ENCODE measurements at regions not wholly inside any gene's neighbourhood (a gene's known extent, or its start where the extent isn't known, plus 50 kb on each side); places are given as distances from the start of the nearest gene placed in this dataset.
A peak's percentile ranks its signal among the peaks of the same experiment; 100 is the strongest.

DNA sequence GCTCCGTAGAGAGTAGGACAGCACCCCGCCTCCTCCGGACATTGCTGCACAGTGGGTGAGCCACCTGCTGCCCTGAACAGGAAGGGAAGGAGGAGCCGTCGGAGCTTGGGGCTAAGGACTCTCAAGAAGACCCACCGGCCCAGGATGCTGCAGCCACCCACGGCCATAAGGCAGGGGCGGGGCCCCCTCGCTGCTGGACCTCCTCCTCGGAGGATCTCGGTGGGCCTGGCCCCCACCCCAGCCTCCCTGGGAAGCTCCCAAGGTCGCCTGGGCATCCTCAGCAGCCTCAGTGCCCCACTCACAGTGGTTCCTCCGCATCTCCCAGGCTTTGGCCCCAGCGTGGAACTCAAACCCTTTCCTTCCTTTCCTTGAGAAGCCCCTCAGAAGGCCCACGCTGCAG is 68.6 kb upstream of the DIO3 start:
- no peaks in the 10 kb centered on the region for H3K36me3 ChIP-seq
- intact Hi-C loops (cut with DNase I): no loop called here
- no peaks in the 10 kb centered on the region for H3K27me3 ChIP-seq (replicated peaks; ENCODE audit: insufficient read depth)
- H3K4me3 ChIP-seq: no peak overlapping the region
- 81% methylated on average over 15 of the region's 15 CpGs for WGBS
- no peaks in the 10 kb centered on the region for H3K4me1 ChIP-seq (replicated peaks)
- no peak for DNase-seq (ENCODE audit: low spot score)
- no peak for TF ChIP-seq POLR2AphosphoS5 (IDR thresholded peaks at IDR 0.05)
- TF ChIP-seq, protein P1, sequence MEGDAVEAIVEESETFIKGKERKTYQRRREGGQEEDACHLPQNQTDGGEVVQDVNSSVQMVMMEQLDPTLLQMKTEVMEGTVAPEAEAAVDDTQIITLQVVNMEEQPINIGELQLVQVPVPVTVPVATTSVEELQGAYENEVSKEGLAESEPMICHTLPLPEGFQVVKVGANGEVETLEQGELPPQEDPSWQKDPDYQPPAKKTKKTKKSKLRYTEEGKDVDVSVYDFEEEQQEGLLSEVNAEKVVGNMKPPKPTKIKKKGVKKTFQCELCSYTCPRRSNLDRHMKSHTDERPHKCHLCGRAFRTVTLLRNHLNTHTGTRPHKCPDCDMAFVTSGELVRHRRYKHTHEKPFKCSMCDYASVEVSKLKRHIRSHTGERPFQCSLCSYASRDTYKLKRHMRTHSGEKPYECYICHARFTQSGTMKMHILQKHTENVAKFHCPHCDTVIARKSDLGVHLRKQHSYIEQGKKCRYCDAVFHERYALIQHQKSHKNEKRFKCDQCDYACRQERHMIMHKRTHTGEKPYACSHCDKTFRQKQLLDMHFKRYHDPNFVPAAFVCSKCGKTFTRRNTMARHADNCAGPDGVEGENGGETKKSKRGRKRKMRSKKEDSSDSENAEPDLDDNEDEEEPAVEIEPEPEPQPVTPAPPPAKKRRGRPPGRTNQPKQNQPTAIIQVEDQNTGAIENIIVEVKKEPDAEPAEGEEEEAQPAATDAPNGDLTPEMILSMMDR (IDR thresholded peaks at IDR 0.05): no peak
- no peak for TF ChIP-seq POLR2A (IDR thresholded peaks at IDR 0.05)
- H3K27ac ChIP-seq: no peak overlapping the region
- H3K9me3 ChIP-seq: no peaks in the 10 kb centered on the region

DNA sequence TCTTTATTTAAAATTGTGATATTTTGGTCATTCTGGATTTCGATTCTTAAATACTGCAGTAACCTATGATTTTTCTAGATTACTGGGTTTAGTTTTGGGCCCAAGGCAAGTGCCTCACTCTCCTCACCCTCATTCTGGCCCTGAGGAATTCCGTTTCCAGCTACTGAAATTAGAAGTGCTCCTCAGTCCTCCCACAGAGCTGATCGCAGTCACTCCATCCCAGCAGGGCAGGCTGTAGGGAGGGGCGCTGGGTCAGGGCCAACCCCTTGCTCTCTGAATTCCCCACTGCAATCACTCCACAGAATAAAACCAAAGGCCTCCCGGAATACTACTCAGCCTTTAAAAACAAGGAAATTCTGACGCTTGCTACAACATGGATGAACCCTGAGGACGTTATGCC is 66.5 kb upstream of the DIO3 start:
- H3K9me3 ChIP-seq: no peaks in the 10 kb centered on the region
- intact Hi-C loops (cut with DNase I): loop anchor here (5.0 kb wide), 1 partner anchor 133 kb away; no protein-coding TSS in a partner anchor
- H3K27me3 ChIP-seq (replicated peaks; ENCODE audit: insufficient read depth): no peaks in the 10 kb centered on the region
- no peak overlapping the region for H3K27ac ChIP-seq
- H3K4me3 ChIP-seq: no peak overlapping the region
- no peaks in the 10 kb centered on the region for H3K4me1 ChIP-seq (replicated peaks)
- no peak for DNase-seq (ENCODE audit: low spot score)
- no peak for TF ChIP-seq POLR2A (IDR thresholded peaks at IDR 0.05)
- TF ChIP-seq POLR2AphosphoS5 (IDR thresholded peaks at IDR 0.05): no peak
- TF ChIP-seq, protein P1 (IDR thresholded peaks at IDR 0.05): no peak
- no peaks in the 10 kb centered on the region for H3K36me3 ChIP-seq
- 61% methylated on average over 7 of the region's 7 CpGs for WGBS

DNA sequence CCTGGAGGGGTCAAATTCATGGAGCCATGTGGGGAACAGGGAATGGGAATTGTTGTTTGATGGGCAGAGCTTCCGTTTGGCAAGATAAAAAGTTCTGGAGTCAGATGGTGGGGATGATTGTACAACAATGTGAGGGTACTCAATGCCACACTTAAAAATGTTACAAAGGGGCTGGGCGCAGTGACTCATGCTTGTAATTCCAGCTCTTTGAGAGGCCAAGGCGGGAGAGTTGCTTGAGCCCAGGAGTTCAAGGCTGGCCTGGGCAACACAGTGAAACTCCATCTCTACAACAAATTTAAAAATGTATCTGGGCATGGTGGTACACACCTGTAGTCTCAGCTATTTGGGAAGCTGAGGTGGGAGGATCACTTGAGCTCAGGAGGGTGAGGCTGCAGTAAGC is 66.0 kb upstream of the DIO3 start:
- intact Hi-C loops (cut with DNase I): loop anchor here (5.0 kb wide), 1 partner anchor 133 kb away; no protein-coding TSS in a partner anchor
- TF ChIP-seq, protein P1 (IDR thresholded peaks at IDR 0.05): no peak
- TF ChIP-seq POLR2A (IDR thresholded peaks at IDR 0.05) (no peak), POLR2AphosphoS5 (IDR thresholded peaks at IDR 0.05) (no peak)
- no peak for DNase-seq (ENCODE audit: low spot score)
- no peaks in the 10 kb centered on the region for H3K36me3 ChIP-seq
- no peaks in the 10 kb centered on the region for H3K9me3 ChIP-seq
- 87% methylated on average over 3 of the region's 3 CpGs for WGBS
- H3K4me1 ChIP-seq (replicated peaks): no peaks in the 10 kb centered on the region
- H3K27ac ChIP-seq: no peak overlapping the region
- no peaks in the 10 kb centered on the region for H3K27me3 ChIP-seq (replicated peaks; ENCODE audit: insufficient read depth)
- H3K4me3 ChIP-seq: no peak overlapping the region

DNA sequence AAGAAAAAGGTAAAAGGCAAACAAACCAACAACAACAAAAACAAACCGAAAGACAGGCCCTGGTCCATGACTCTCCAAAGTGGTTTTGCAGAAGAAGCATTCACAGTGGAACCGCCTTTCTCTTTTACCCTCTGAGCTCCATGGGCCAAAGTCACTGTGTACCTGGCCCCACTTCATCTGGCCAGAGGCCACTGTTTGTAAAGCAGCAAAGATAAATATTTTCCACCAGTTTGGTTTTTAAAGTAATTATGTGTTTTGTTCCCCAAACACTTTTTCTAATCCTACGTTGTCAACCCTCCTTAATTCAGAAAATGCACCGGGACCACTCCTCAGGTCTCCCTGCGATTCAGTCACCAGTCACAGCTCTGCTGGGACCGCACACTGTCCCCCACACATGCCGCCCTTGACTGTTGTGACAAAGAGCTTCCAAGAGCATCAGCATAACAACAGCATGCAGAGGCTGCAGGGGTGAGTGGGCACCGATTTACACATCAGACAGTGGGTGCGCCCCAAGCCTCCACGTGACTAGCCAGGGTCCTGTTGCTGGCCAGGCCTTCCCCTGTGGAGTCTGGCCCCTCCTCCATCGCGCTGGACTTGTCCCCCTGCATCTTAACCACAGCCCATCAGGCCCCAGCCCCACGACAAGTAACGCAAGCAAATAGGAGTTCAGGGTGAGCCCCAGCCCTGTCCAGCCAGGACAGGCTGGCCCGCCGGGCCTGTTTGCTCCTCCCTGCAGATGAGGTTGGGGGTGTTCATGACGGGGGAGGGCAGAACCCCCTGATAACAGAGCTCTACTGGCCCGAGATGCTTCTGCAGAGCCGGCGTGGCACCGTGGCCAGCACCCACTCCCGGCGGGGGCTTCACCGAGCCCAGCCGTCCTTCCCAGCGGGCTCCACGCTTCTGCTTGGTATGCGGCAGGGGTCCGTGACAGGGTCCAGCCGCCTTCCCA is 65.2 kb upstream of the DIO3 start:
- H3K4me1 ChIP-seq (replicated peaks): no peaks in the 10 kb centered on the region
- no peaks in the 10 kb centered on the region for H3K36me3 ChIP-seq
- TF ChIP-seq POLR2A (IDR thresholded peaks at IDR 0.05): no peak
- TF ChIP-seq, protein P1 (IDR thresholded peaks at IDR 0.05): no peak
- no peak for TF ChIP-seq POLR2AphosphoS5 (IDR thresholded peaks at IDR 0.05)
- DNase-seq (ENCODE audit: low spot score): no peak
- no peak overlapping the region for H3K4me3 ChIP-seq
- no peaks in the 10 kb centered on the region for H3K27me3 ChIP-seq (replicated peaks; ENCODE audit: insufficient read depth)
- no peaks in the 10 kb centered on the region for H3K9me3 ChIP-seq
- intact Hi-C loops (cut with DNase I): loop anchor here (5.0 kb wide), 1 partner anchor 134 kb away; no protein-coding TSS in a partner anchor
- H3K27ac ChIP-seq: peak overlapping the region; percentile 29 to 33
- WGBS: 56% methylated on average over 30 of the region's 30 CpGs

Measured in prostate gland (tissue), 2 donors.